GM10266 (cell line): ENCODE measurements at regions not wholly inside any gene's neighbourhood (a gene's known extent, or its start where the extent isn't known, plus 50 kb on each side); places are given as distances from the start of the nearest gene placed in this dataset.
A peak's percentile ranks its signal among the peaks of the same experiment; 100 is the strongest.

ENCODE experiments used
- DNase-seq: peaks from one replicate; pipeline ENCODE4 v3.0.0; 2012; ENCODE audit errors: extremely low spot score
- CTCF ChIP-seq: IDR thresholded peaks from 2 replicates; pipeline ENCODE4 v1.5.1; 2012; ENCODE audit warnings: mild to moderate bottlenecking, low read depth; ENCODE audit not compliant: control insufficient read depth, insufficient read depth; ENCODE audit errors: missing control alignments

GRCh38 chr2:9745153-9745899 lies 97.9 kb upstream of the TAF1B start:
- no peak for TF ChIP-seq CTCF
- no peak for DNase-seq

- DNase-seq = no peak
- TF ChIP-seq CTCF = no peak
These were observed 95.9 kb upstream of the TAF1B start for GRCh38 chr2:9747396-9747795.

- TF ChIP-seq CTCF = no peak
- DNase-seq = peak; percentile 49
These were observed 94.7 kb upstream of the TAF1B start for GRCh38 chr2:9748577-9748976.

GRCh38 chr2:9749546-9750223 lies 93.6 kb upstream of the TAF1B start:
- no peak for TF ChIP-seq CTCF
- no peak for DNase-seq

GRCh38 chr2:9750224-9751215 lies 92.8 kb upstream of the TAF1B start:
- TF ChIP-seq CTCF = no peak

GRCh38 chr2:9751831-9752230 lies 91.4 kb upstream of the TAF1B start:
- DNase-seq = no peak
- TF ChIP-seq CTCF = no peak

More at GRCh38 chr2:9750224-9751215, 92.8 kb upstream of the TAF1B start:
- DNase-seq = peak; percentile 49
